ENCODE measurements at regions not wholly inside any gene's neighbourhood (a gene's known extent, or its start where the extent isn't known, plus 50 kb on each side); places are given as distances from the start of the nearest gene placed in this dataset.

GRCh38 chr1:90339811-90340210 is 344.9 kb downstream of the ZNF326 start:
- no peak for TF ChIP-seq CTCF (IDR thresholded peaks at IDR 0.05; ENCODE audit: insufficient read depth, low read depth, low read length)
- TF ChIP-seq EZH2 (IDR thresholded peaks at IDR 0.05; ENCODE audit: insufficient read depth, low read length): no peak
